ENCODE measurements at regions not wholly inside any gene's neighbourhood (a gene's known extent, or its start where the extent isn't known, plus 50 kb on each side); places are given as distances from the start of the nearest gene placed in this dataset.

GRCh38 chr13:61654481-61654880 is 238.8 kb upstream of the PCDH20 start:
- peaks cover 7% of the 10 kb centered on the region for H3K9me3 Mint-ChIP-seq
- no peaks in the 10 kb centered on the region for H3K4me1 Mint-ChIP-seq
- H3K4me3 Mint-ChIP-seq, result no peak overlapping the region
- no peak for DNase-seq
- peaks cover 3% of the 10 kb centered on the region for H3K27me3 Mint-ChIP-seq (ENCODE audit: low read depth, poor library complexity)
- H3K36me3 Mint-ChIP-seq (ENCODE audit: low read depth), result no peaks in the 10 kb centered on the region
- H3K27ac Mint-ChIP-seq, result no peak overlapping the region
- TF ChIP-seq CTCF (IDR thresholded peaks at IDR 0.05), result no peak

GRCh38 chr13:61648547-61648946 is 232.9 kb upstream of the PCDH20 start:
- H3K36me3 Mint-ChIP-seq (ENCODE audit: low read depth), result no peaks in the 10 kb centered on the region
- no peak for TF ChIP-seq CTCF (IDR thresholded peaks at IDR 0.05)
- H3K9me3 Mint-ChIP-seq, result no peaks in the 10 kb centered on the region
- no peak for DNase-seq
- no peak overlapping the region for H3K4me3 Mint-ChIP-seq
- no peaks in the 10 kb centered on the region for H3K27me3 Mint-ChIP-seq (ENCODE audit: low read depth, poor library complexity)
- no peaks in the 10 kb centered on the region for H3K4me1 Mint-ChIP-seq
- H3K27ac Mint-ChIP-seq, result no peak overlapping the region

GRCh38 chr13:61612192-61612591 is 196.5 kb upstream of the PCDH20 start:
- no peak for DNase-seq
- Mint-ChIP-seq H3K4me1 (peaks cover 2% of the 10 kb centered on the region), H3K27ac (no peak overlapping the region), H3K4me3 (no peak overlapping the region), H3K9me3 (peaks cover 2% of the 10 kb centered on the region), H3K36me3 (ENCODE audit: low read depth) (no peaks in the 10 kb centered on the region), H3K27me3 (ENCODE audit: low read depth, poor library complexity) (no peaks in the 10 kb centered on the region)
- no peak for TF ChIP-seq CTCF (IDR thresholded peaks at IDR 0.05)

- Mint-ChIP-seq H3K36me3 (ENCODE audit: low read depth) (no peaks in the 10 kb centered on the region), H3K27me3 (ENCODE audit: low read depth, poor library complexity) (peaks cover 3% of the 10 kb centered on the region), H3K27ac (no peak overlapping the region), H3K9me3 (peaks cover 5% of the 10 kb centered on the region), H3K4me3 (no peak overlapping the region), H3K4me1 (peaks cover 9% of the 10 kb centered on the region)
- TF ChIP-seq CTCF (IDR thresholded peaks at IDR 0.05), result no peak
- no peak for DNase-seq
Measured at GRCh38 chr13:61608138-61608537, 192.5 kb upstream of the PCDH20 start.

GRCh38 chr13:61600360-61601033 is 184.8 kb upstream of the PCDH20 start:
- TF ChIP-seq CTCF (IDR thresholded peaks at IDR 0.05), result no peak
- Mint-ChIP-seq H3K27ac (no peak overlapping the region), H3K9me3 (no peaks in the 10 kb centered on the region), H3K4me3 (no peak overlapping the region), H3K27me3 (ENCODE audit: low read depth, poor library complexity) (no peaks in the 10 kb centered on the region), H3K36me3 (ENCODE audit: low read depth) (no peaks in the 10 kb centered on the region), H3K4me1 (no peaks in the 10 kb centered on the region)
- DNase-seq, result no peak

GRCh38 chr13:61592489-61592888 is 176.8 kb upstream of the PCDH20 start:
- TF ChIP-seq CTCF (IDR thresholded peaks at IDR 0.05), result no peak
- no peak for DNase-seq
- Mint-ChIP-seq H3K27ac (no peak overlapping the region), H3K4me1 (no peaks in the 10 kb centered on the region), H3K4me3 (no peak overlapping the region), H3K36me3 (ENCODE audit: low read depth) (no peaks in the 10 kb centered on the region), H3K27me3 (ENCODE audit: low read depth, poor library complexity) (no peaks in the 10 kb centered on the region), H3K9me3 (no peaks in the 10 kb centered on the region)
